MM.1S (cell line): ENCODE measurements at regions not wholly inside any gene's neighbourhood (a gene's known extent, or its start where the extent isn't known, plus 50 kb on each side); places are given as distances from the start of the nearest gene placed in this dataset.

Source experiments
- EZH2 ChIP-seq: fragments of 300-600 bp; sonication (generic); optimal IDR thresholded peaks from 2 replicates; pipeline ENCODE3; 2017; ENCODE audit warnings: low read depth, mild to moderate bottlenecking, antibody characterized with exemption, low read length, mixed read lengths
- EZH2phosphoT487 ChIP-seq: fragments of 300-600 bp; sonication (generic); IDR thresholded peaks from 2 replicates; pipeline ENCODE4 v1.6.1; 2018; ENCODE audit warnings: antibody characterized with exemption, low read length
- TF ChIP-seq, protein P1 (sequence below): fragments of 300-600 bp; sonication (generic); IDR thresholded peaks from 2 replicates; pipeline ENCODE4 v1.5.1; 2016; ENCODE audit warnings: antibody characterized with exemption, low read length, mixed read lengths

DNA sequence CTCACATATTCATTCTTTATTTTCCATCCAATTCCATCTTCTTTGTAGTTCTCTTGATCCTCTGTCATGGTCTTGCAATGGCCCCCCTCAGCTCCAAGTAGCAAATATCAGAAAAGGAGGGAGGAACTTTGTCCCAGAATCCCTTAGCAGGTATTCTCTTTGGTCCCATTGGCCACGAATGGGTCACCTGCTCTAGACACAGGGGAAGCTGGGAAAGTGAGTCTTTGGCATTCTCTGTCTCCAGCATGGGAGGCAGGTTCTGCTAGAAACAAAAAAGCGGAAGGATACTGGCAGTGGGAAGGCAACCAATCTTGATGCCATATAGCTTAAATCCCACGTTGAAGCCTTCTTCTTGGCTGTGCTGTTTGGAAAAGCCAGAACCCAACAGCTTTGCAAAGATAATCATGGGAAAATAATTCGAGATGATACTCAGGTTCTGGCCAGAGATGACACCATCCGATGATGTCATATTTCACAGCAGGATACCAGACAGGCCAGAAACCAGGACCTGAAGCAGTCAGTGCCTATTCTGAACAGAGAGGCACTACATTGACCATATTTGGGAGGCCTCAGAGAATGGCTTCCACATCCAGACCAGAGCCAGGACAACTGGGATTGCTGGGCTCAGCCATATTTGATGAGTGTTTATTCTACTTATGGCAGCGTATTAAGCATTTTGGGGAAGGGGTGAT, 110.4 kb upstream of the ATXN3L start:
- TF ChIP-seq, protein P1, sequence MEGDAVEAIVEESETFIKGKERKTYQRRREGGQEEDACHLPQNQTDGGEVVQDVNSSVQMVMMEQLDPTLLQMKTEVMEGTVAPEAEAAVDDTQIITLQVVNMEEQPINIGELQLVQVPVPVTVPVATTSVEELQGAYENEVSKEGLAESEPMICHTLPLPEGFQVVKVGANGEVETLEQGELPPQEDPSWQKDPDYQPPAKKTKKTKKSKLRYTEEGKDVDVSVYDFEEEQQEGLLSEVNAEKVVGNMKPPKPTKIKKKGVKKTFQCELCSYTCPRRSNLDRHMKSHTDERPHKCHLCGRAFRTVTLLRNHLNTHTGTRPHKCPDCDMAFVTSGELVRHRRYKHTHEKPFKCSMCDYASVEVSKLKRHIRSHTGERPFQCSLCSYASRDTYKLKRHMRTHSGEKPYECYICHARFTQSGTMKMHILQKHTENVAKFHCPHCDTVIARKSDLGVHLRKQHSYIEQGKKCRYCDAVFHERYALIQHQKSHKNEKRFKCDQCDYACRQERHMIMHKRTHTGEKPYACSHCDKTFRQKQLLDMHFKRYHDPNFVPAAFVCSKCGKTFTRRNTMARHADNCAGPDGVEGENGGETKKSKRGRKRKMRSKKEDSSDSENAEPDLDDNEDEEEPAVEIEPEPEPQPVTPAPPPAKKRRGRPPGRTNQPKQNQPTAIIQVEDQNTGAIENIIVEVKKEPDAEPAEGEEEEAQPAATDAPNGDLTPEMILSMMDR: no peak
- TF ChIP-seq EZH2phosphoT487 (no peak), EZH2 (no peak)
